SK-N-SH (cell line): ENCODE measurements at regions not wholly inside any gene's neighbourhood (a gene's known extent, or its start where the extent isn't known, plus 50 kb on each side); places are given as distances from the start of the nearest gene placed in this dataset.

Experiments used
- CTCF ChIA-PET: fragments of 300-600, 350-600 bp; formaldehyde crosslinking; extraction: SDS; loops from one replicate; lab custom pipeline; 2021; lab: Yijun Ruan, JAX
- POLR2A ChIA-PET: fragments of 350-600 bp; sonication (Branson Sonifier 250); formaldehyde crosslinking; extraction: SDS; loops from one replicate; lab custom pipeline; 2020; ENCODE audit warnings: antibody characterized with exemption, inconsistent platforms; lab: Yijun Ruan, JAX
- DNase-seq: peaks from one replicate; pipeline ENCODE4 v3.0.0; 2012
- H2AFZ ChIP-seq: fragments of 200-600 bp; sonication (generic); 2 replicates; pipeline ENCODE4 v1.8.1; 2016; ENCODE audit warnings: antibody characterized with exemption, mild to moderate bottlenecking, low read depth
- H3F3A ChIP-seq: fragments of 200-600 bp; sonication (generic); replicated peaks from 2 replicates; pipeline ENCODE3; 2016; ENCODE audit warnings: antibody characterized with exemption, mild to moderate bottlenecking; ENCODE audit not compliant: insufficient read depth
- H3K27ac ChIP-seq, 2 experiments: fragments of 200-500 bp in 1 of 2; fragments of 200-600 bp in 1 of 2; sonication (Bioruptor generic) in 1 of 2; sonication (generic), shearing (Covaris generic) in 1 of 2; 2 replicates each; pipeline versions ENCODE4 v1.5.1 to v1.6.1; 2014 to 2016; ENCODE audit warnings: low read depth in 2 of 2, inconsistent platforms in 1 of 2, low read length in 1 of 2, mild to moderate bottlenecking in 1 of 2, mixed read lengths in 1 of 2
- H3K27me3 ChIP-seq: fragments of 200-600 bp; sonication (generic), shearing (Covaris generic); 2 replicates; pipeline ENCODE4 v1.6.1; 2016; ENCODE audit warnings: mixed run types; ENCODE audit not compliant: insufficient read depth
- H3K36me3 ChIP-seq, 2 experiments: fragments of 200-500 bp in 1 of 2; fragments of 200-600 bp in 1 of 2; sonication (Bioruptor generic) in 1 of 2; sonication (generic) in 1 of 2; replicated peaks in 1 of 2; 2 replicates each; pipeline versions ENCODE3 to v1.5.1; 2014 to 2016; ENCODE audit warnings: low read length in 1 of 2, mild to moderate bottlenecking in 1 of 2; ENCODE audit not compliant: insufficient read depth in 2 of 2, control insufficient read depth in 1 of 2
- H3K4me1 ChIP-seq, 2 experiments: fragments of 200-500 bp in 1 of 2; fragments of 200-600 bp in 1 of 2; sonication (Bioruptor generic) in 1 of 2; sonication (generic), shearing (Covaris generic) in 1 of 2; 2 replicates each; pipeline versions ENCODE4 v1.5.1 to v1.6.1; 2014 to 2016; ENCODE audit warnings: low read depth in 1 of 2, low read length in 1 of 2, mixed run types in 1 of 2; ENCODE audit not compliant: insufficient read depth in 2 of 2, control insufficient read depth in 1 of 2
- H3K4me2 ChIP-seq: fragments of 200-600 bp; sonication (generic), shearing (Covaris generic); 2 replicates; pipeline ENCODE4 v1.6.1; 2017; ENCODE audit warnings: mixed run types
- H3K4me3 ChIP-seq, 2 experiments: fragments of 200-500 bp in 1 of 2; fragments of 200-600 bp in 1 of 2; sonication (Bioruptor generic) in 1 of 2; sonication (generic), shearing (Covaris generic) in 1 of 2; 2 replicates each; pipeline versions ENCODE4 v1.5.1 to v1.8.1; 2014 to 2016; ENCODE audit warnings: low read depth in 2 of 2, inconsistent platforms in 1 of 2, low read length in 1 of 2, mild to moderate bottlenecking in 1 of 2, mixed read lengths in 1 of 2, moderate library complexity in 1 of 2
- H3K79me2 ChIP-seq: fragments of 200-600 bp; sonication (generic); 2 replicates; pipeline ENCODE4 v1.8.1; 2017; ENCODE audit warnings: mild to moderate bottlenecking; ENCODE audit not compliant: insufficient read depth
- H3K9ac ChIP-seq: fragments of 200-600 bp; sonication (generic); 2 replicates; pipeline ENCODE4 v1.6.1; 2017; ENCODE audit warnings: mixed run types
- H3K9me2 ChIP-seq: fragments of 200-600 bp; sonication (generic); 2 replicates; pipeline ENCODE4 v1.6.1; 2017; ENCODE audit warnings: mixed run types
- H3K9me3 ChIP-seq: fragments of 200-600 bp; sonication (generic); 2 replicates; pipeline ENCODE4 v1.6.1; 2017; ENCODE audit warnings: mixed run types, mild to moderate bottlenecking, moderate library complexity
- H4K20me1 ChIP-seq: fragments of 200-600 bp; sonication (generic); 2 replicates; pipeline ENCODE4 v1.6.1; 2017; ENCODE audit warnings: mild to moderate bottlenecking, mixed run types; ENCODE audit not compliant: insufficient read depth
- ELF1 ChIP-seq: IDR thresholded peaks from 2 replicates; pipeline ENCODE4 v1.4.0; 2012
- EZH2phosphoT487 ChIP-seq: fragments of 200-600 bp; sonication (generic); IDR thresholded peaks from 2 replicates; pipeline ENCODE4 v1.6.1; 2017; ENCODE audit warnings: low read depth, mixed run types, mild to moderate bottlenecking, antibody characterized with exemption, moderate library complexity, borderline replicate concordance
- GATA2 ChIP-seq: sonication (generic); formaldehyde crosslinking; IDR thresholded peaks from 2 replicates; pipeline ENCODE4 v1.5.0; 2020; ENCODE audit warnings: mild to moderate bottlenecking, missing genetic modification reagents
- MEF2A ChIP-seq: IDR thresholded peaks from 2 replicates; pipeline ENCODE4 v1.4.0; 2012; ENCODE audit warnings: low read depth, borderline replicate concordance
- MXI1 ChIP-seq: IDR thresholded peaks from 2 replicates; pipeline ENCODE4 v1.6.1; 2012; ENCODE audit warnings: mild to moderate bottlenecking, low read depth, low read length, improper control_type of control experiment
- RCOR1 ChIP-seq: fragments of 150-350 bp; IDR thresholded peaks from 2 replicates; pipeline ENCODE4 v1.6.1; 2017; ENCODE audit warnings: antibody characterized with exemption, low read length
- REST ChIP-seq: IDR thresholded peaks from 2 replicates; pipeline ENCODE4 v1.6.1; 2012; ENCODE audit warnings: mild to moderate bottlenecking, low read depth, low read length, moderate library complexity
- RFX5 ChIP-seq: IDR thresholded peaks from 2 replicates; pipeline ENCODE4 v1.6.1; 2012; ENCODE audit warnings: mild to moderate bottlenecking, improper control_type of control experiment, low read length
- RXRA ChIP-seq: IDR thresholded peaks from 2 replicates; pipeline ENCODE4 v1.4.0; 2012; ENCODE audit warnings: low read depth, mild to moderate bottlenecking, borderline replicate concordance
- SIN3A ChIP-seq: IDR thresholded peaks from 2 replicates; pipeline ENCODE4 v1.6.1; 2012; ENCODE audit warnings: low read depth, mild to moderate bottlenecking, low read length, moderate library complexity, borderline replicate concordance
- SMC3 ChIP-seq: IDR thresholded peaks from 2 replicates; pipeline ENCODE4 v1.6.1; 2012; ENCODE audit warnings: low read depth, low read length, improper control_type of control experiment
- TEAD4 ChIP-seq: IDR thresholded peaks from 2 replicates; pipeline ENCODE4 v1.4.0; 2012; ENCODE audit warnings: mild to moderate bottlenecking, borderline replicate concordance; ENCODE audit not compliant: insufficient read depth
- USF1 ChIP-seq: IDR thresholded peaks from 2 replicates; pipeline ENCODE4 v1.4.0; 2012; ENCODE audit warnings: low read depth, borderline replicate concordance
- YY1 ChIP-seq: IDR thresholded peaks from 2 replicates; pipeline ENCODE4 v1.4.0; 2012; ENCODE audit warnings: low read depth, mild to moderate bottlenecking
- WGBS: methylation state at CpG from one replicate; pipeline ENCODE4 v1.1.6; 2017; ENCODE audit warnings: low lambda C conversion rate; 5-methylcytosine and 5-hydroxymethylcytosine counted together

GRCh38 chr5:37918424-37918823 is 78.6 kb upstream of the GDNF start (continued):
- no peak for TF ChIP-seq REST
- no peak for TF ChIP-seq SMC3
- TF ChIP-seq RXRA, result no peak
- TF ChIP-seq MXI1, result no peak
- TF ChIP-seq, all 33 proteins: peak for 0

GRCh38 chr5:37916525-37916924 is 76.7 kb upstream of the GDNF start:
- Histone ChIP-seq H3K4me3 (no peak overlapping the region), H3K79me2 (no peaks in the 10 kb centered on the region), H3K4me1 (no peaks in the 10 kb centered on the region), H4K20me1 (no peaks in the 10 kb centered on the region), H3K4me2 (no peak overlapping the region; the same call in 1 of the 2 replicates), H3K36me3 (no peaks in the 10 kb centered on the region), H3K27ac (no peak overlapping the region), H3K9ac (no peak overlapping the region), H3K27me3 (peaks cover 35% of the 10 kb centered on the region; the same call in 1 of the 2 replicates), H3K9me2 (no peaks in the 10 kb centered on the region), H2AFZ (no peak overlapping the region), H3K9me3 (no peaks in the 10 kb centered on the region), H3F3A (no peaks in the 10 kb centered on the region)
- WGBS, result 5% methylated on average over 5 of the region's 5 CpGs
- ChIA-PET POLR2A (no interaction called here), CTCF (interaction anchor here (1.1 kb wide), 1 partner anchor 14 kb away, joined by 3 read pairs; no protein-coding TSS in a partner anchor)
- TF ChIP-seq ELF1, result no peak
- no peak for TF ChIP-seq GATA2
- TF ChIP-seq MEF2A, result no peak
- TF ChIP-seq EZH2phosphoT487, result no peak
- no peak for TF ChIP-seq REST
- TF ChIP-seq USF1, result no peak
- no peak for TF ChIP-seq RFX5
- TF ChIP-seq RCOR1, result no peak
- TF ChIP-seq YY1, result no peak
- no peak for TF ChIP-seq TEAD4
- no peak for TF ChIP-seq SIN3A
- DNase-seq, result no peak
